ENCODE measurements at regions not wholly inside any gene's neighbourhood (a gene's known extent, or its start where the extent isn't known, plus 50 kb on each side); places are given as distances from the start of the nearest gene placed in this dataset.

- TF ChIP-seq, protein P1, sequence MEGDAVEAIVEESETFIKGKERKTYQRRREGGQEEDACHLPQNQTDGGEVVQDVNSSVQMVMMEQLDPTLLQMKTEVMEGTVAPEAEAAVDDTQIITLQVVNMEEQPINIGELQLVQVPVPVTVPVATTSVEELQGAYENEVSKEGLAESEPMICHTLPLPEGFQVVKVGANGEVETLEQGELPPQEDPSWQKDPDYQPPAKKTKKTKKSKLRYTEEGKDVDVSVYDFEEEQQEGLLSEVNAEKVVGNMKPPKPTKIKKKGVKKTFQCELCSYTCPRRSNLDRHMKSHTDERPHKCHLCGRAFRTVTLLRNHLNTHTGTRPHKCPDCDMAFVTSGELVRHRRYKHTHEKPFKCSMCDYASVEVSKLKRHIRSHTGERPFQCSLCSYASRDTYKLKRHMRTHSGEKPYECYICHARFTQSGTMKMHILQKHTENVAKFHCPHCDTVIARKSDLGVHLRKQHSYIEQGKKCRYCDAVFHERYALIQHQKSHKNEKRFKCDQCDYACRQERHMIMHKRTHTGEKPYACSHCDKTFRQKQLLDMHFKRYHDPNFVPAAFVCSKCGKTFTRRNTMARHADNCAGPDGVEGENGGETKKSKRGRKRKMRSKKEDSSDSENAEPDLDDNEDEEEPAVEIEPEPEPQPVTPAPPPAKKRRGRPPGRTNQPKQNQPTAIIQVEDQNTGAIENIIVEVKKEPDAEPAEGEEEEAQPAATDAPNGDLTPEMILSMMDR (IDR thresholded peaks at IDR 0.05; ENCODE audit: control extremely low read depth in 1 of 3, insufficient read depth in 1 of 3, low read depth in 1 of 3, low read length in 3 of 3): no peak
- TF ChIP-seq ZNF274 (IDR thresholded peaks at IDR 0.05; ENCODE audit: borderline replicate concordance, extremely low read depth, low read length) (no peak), EZH2 (IDR thresholded peaks at IDR 0.05; ENCODE audit: low read depth, low read length, severe bottlenecking) (no peak)
These were observed 278.0 kb downstream of the FBXO8 start for GRCh38 chr4:174005422-174005821.
